ENCODE measurements at regions not wholly inside any gene's neighbourhood (a gene's known extent, or its start where the extent isn't known, plus 50 kb on each side); places are given as distances from the start of the nearest gene placed in this dataset.

DNA sequence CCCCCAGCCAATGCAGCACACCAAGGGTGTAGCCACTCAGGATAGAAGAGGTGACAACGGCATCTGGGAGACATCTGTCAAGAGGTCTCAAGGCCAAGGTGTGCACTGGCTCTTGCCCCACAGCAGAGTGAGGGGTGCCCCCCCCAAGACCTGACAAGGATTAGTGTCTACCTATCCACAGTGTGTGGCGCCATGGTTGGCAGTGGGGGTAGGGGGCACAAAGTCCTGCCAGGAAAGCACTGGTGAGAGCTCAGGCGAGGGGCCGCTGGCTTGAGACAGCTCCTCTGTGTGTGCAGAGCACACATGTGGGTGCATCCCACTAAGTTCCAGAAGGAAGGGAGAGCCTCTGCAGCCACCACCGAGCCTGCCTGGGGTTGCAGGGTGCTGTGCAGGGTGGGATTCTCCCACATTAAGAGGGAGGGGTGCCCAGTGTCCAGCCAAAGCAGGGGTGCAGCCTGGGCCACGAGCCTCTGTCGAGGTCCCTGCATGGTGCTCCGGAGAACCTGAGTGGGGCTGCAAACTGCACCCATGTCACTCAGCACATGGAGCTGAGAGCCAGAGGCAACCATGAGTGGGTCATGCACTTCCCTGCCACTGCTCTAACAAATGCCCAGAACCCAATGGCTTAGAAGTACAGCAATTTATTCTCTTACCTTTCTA lies 311.2 kb upstream of the HDAC4 start:
- TF ChIP-seq CTCF (IDR thresholded peaks at IDR 0.05) = no peak
- no peak for TF ChIP-seq POLR2A (IDR thresholded peaks at IDR 0.05)
- no peak for TF ChIP-seq EP300 (IDR thresholded peaks at IDR 0.05)

All from suprapubic skin (tissue), 3 donors.